ENCODE measurements at regions not wholly inside any gene's neighbourhood (a gene's known extent, or its start where the extent isn't known, plus 50 kb on each side); places are given as distances from the start of the nearest gene placed in this dataset.

DNA sequence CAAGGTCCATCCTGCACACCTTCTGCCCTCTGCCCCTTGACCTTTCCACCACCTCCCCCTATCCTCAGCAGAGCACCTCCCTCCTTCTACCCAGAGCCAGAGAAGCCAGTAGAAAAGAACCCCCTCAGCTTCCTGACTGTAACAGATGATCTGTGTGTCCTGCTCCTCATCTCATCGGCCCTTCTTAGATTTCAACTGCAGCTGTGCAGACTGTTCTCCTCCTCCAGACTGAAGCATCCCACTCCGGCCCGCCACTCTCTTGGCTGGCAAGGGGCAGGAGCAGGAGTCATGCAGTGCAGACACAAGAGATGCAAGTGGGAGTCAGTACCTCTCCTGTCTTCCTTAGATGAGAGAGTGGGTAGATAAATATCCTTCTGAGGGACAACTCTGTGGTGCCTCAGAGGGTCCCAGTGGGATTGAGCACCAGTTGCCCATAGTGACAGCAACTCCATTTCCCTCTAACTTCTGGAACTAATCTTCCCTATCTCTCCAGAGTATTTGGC, 163.5 kb upstream of the MLN start:
- no peak overlapping the region for H3K56ac ChIP-seq (ENCODE audit: insufficient read length, low read depth, low read length)
- H2AFZ ChIP-seq (ENCODE audit: low read length), result no peak overlapping the region
- H3K4ac ChIP-seq (ENCODE audit: low read depth, low read length), result no peak overlapping the region
- H3K36me3 Mint-ChIP-seq (ENCODE audit: insufficient read depth in 1 of 3, low read depth in 3 of 3), result peaks cover 0 to 1% (median 0%) of the 10 kb centered on the region in 3 experiments; a peak in 1 of 7 replicates
- H3T11ph ChIP-seq (ENCODE audit: low read length), result no peak overlapping the region
- no peaks in the 10 kb centered on the region for H3K79me2 ChIP-seq (ENCODE audit: insufficient read depth, low read length)
- H3K4me3 Mint-ChIP-seq, result no peak overlapping the region; a peak in 1 of 5 replicates
- no CpG with 5 or more reads among the region's 3 CpGs for WGBS (ENCODE audit: extremely low coverage, insufficient read length, low lambda C conversion rate)
- H2BK20ac ChIP-seq (ENCODE audit: low read depth, low read length, poor library complexity, severe bottlenecking), result no peak overlapping the region
- H4K5ac ChIP-seq (ENCODE audit: insufficient read length, low read depth, low read length), result no peak overlapping the region
- H2BK120ac ChIP-seq (ENCODE audit: low read depth, low read length, poor library complexity, severe bottlenecking), result no peak overlapping the region
- H3K27me3 Mint-ChIP-seq (ENCODE audit: low read depth), result peaks cover 20% of the 10 kb centered on the region
- H3K4me1 ChIP-seq (ENCODE audit: insufficient read depth, low read length), result no peaks in the 10 kb centered on the region; the same call in 1 of the 2 replicates
- H4K20me1 ChIP-seq (ENCODE audit: control insufficient read depth, insufficient read depth, insufficient read length), result no peaks in the 10 kb centered on the region
- H4K91ac ChIP-seq (ENCODE audit: insufficient read length, low read depth, low read length), result no peak overlapping the region
- TF ChIP-seq, protein P1, sequence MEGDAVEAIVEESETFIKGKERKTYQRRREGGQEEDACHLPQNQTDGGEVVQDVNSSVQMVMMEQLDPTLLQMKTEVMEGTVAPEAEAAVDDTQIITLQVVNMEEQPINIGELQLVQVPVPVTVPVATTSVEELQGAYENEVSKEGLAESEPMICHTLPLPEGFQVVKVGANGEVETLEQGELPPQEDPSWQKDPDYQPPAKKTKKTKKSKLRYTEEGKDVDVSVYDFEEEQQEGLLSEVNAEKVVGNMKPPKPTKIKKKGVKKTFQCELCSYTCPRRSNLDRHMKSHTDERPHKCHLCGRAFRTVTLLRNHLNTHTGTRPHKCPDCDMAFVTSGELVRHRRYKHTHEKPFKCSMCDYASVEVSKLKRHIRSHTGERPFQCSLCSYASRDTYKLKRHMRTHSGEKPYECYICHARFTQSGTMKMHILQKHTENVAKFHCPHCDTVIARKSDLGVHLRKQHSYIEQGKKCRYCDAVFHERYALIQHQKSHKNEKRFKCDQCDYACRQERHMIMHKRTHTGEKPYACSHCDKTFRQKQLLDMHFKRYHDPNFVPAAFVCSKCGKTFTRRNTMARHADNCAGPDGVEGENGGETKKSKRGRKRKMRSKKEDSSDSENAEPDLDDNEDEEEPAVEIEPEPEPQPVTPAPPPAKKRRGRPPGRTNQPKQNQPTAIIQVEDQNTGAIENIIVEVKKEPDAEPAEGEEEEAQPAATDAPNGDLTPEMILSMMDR (conservative IDR thresholded peaks at IDR 0.05), result no peak
- DNase-seq, result peak; percentile 7
- H3K9me3 Mint-ChIP-seq, result peaks cover 3 to 10% of the 10 kb centered on the region in 2 experiments; a peak in 4 of 5 replicates
- H3K23ac ChIP-seq (ENCODE audit: insufficient read length, low read depth, low read length), result no peak overlapping the region
- H2BK15ac ChIP-seq (ENCODE audit: low read depth, low read length), result no peak overlapping the region
- no peak overlapping the region for H3K9ac ChIP-seq (ENCODE audit: extremely low read depth, insufficient read length, low read length)
- no peak overlapping the region for H3K4me2 ChIP-seq (ENCODE audit: insufficient read depth, insufficient read length, low read length)
- no peak overlapping the region for H3K27ac ChIP-seq (ENCODE audit: insufficient read length, low read depth, low read length)
- no peaks in the 10 kb centered on the region for H3K9me3 ChIP-seq (ENCODE audit: control insufficient read depth, low read depth, low read length)
- no peak overlapping the region for H2BK5ac ChIP-seq (ENCODE audit: insufficient read length, low read length)
- no peaks in the 10 kb centered on the region for H3K23me2 ChIP-seq (ENCODE audit: insufficient read length, low read depth, low read length, poor library complexity, severe bottlenecking)
- no peak overlapping the region for H3K18ac ChIP-seq (ENCODE audit: insufficient read length, low read depth, low read length)
- H3K4me1 Mint-ChIP-seq, result peaks cover 0 to 3% of the 10 kb centered on the region in 2 experiments; a peak in 1 of 4 replicates
- peak overlapping the region in 1 of 3 experiments; percentile 13; a peak in 2 of 7 replicates for H3K27ac Mint-ChIP-seq
- H3K14ac ChIP-seq (ENCODE audit: insufficient read depth, low read length), result no peak overlapping the region
- no peaks in the 10 kb centered on the region for H3K27me3 ChIP-seq (ENCODE audit: insufficient read depth, low read length)
- H2BK12ac ChIP-seq (ENCODE audit: insufficient read length, low read depth, low read length), result no peak overlapping the region
- H3K79me1 ChIP-seq (ENCODE audit: insufficient read depth, low read depth, low read length, poor library complexity, severe bottlenecking), result no peaks in the 10 kb centered on the region
- no peak overlapping the region for H4K8ac ChIP-seq (replicated peaks; ENCODE audit: insufficient read length, low read depth, low read length)
- H2AK5ac ChIP-seq (ENCODE audit: insufficient read length, low read length), result no peak overlapping the region

Measured in H9 (cell line).